Left lung (tissue), 4 donors: ENCODE measurements at regions not wholly inside any gene's neighbourhood (a gene's known extent, or its start where the extent isn't known, plus 50 kb on each side); places are given as distances from the start of the nearest gene placed in this dataset.

Experiments
- ATAC-seq: fragments of 200-7000 bp; cut with Tn5 transposase; one replicate; pipeline ENCODE4 v1.9.1; 2020; ENCODE audit warnings: moderate library complexity
- DNase-seq, 4 donors: peaks; one replicate each; pipeline ENCODE4 v3.0.0-alpha.2; 2013 to 2020
- H3K27ac ChIP-seq, 2 donors: fragments of 200-600 bp; sonication (generic) in 1 of 2; one replicate each; pipeline versions ENCODE4 v1.5.0 to v1.8.0; 2020 to 2021
- H3K27me3 ChIP-seq, 2 donors: fragments of 200-600 bp; sonication (generic) in 1 of 2; one replicate each; pipeline versions ENCODE4 v1.5.0 to v1.8.0; 2020 to 2021
- H3K36me3 ChIP-seq, 2 donors: fragments of 200-600 bp; sonication (generic) in 1 of 2; one replicate each; pipeline versions ENCODE4 v1.5.0 to v1.8.0; 2020 to 2021
- H3K4me1 ChIP-seq, 2 donors: fragments of 200-600 bp; one replicate each; pipeline ENCODE4 v1.8.0; 2021
- H3K4me3 ChIP-seq, 2 donors: fragments of 200-600 bp; sonication (generic) in 1 of 2; one replicate each; pipeline versions ENCODE4 v1.5.0 to v1.8.0; 2020 to 2021; ENCODE audit warnings: mild to moderate bottlenecking in 1 of 2
- H3K9me3 ChIP-seq, 2 donors: fragments of 200-600 bp; sonication (generic) in 1 of 2; one replicate each; pipeline versions ENCODE4 v1.5.0 to v1.8.0; 2020 to 2021
- intact Hi-C, 2 donors: fragments of 100-400 bp; cut with DNase I; formaldehyde crosslinking; loops; one replicate each; pipeline versions ENCODE4 v1.11.2 to v1.14.2; 2022
- TF ChIP-seq, protein P1 (sequence below), 2 donors: fragments of 200-600 bp; sonication (generic) in 1 of 2; IDR thresholded peaks; one replicate each; pipeline versions ENCODE4 v1.5.0 to v1.8.0; 2021; ENCODE audit warnings: antibody characterized with exemption in 2 of 2
- donor health status: DM: no; HTN: yes; CAD: no.
- donor health status: DM: no; HTN: no; CAD: no.

DNA sequence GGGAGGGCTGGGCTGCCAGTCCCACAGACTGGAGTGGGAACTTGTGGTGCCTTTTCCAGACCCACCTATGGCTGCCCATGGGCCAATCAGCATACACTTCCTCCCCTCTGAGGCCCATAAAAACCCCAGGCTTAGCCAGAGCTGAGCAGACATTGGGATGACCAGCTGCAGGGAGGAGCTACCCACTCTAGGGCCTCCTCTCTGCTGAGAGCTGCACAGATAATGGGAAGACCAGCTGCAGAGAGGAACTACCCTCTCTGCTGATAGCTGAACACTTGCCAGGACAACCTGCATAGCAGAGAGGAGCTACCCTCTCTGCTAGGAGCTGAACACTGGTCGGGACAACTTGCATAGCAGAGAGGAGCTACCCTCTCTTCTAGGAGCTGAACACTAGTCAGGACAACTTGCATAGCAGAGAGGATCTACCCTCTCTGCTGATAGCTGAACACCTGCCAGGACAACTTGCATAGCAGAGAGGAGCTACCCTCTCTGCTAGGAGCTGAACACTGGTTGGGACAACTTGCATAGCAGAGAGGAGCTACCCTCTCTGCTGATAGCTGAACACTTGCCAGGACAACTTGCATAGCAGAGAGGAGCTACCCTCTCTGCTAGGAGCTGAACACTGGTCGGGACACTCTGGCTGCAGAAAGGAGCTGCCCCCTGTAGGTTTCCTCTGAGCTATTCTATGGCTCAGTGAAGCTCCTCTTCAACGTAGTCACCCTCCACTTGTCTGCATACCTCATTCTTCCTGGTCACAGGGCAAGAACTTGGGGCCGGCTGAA lies 88.3 kb upstream of the CACUL1 start:
- intact Hi-C loops, result no loop called here
- Histone ChIP-seq H3K4me1 (no peaks in the 10 kb centered on the region), H3K9me3 (no peaks in the 10 kb centered on the region), H3K27me3 (no peaks in the 10 kb centered on the region), H3K4me3 (no peak overlapping the region), H3K27ac (no peak overlapping the region), H3K36me3 (no peaks in the 10 kb centered on the region)
- ATAC-seq, result no peak
- DNase-seq, result no peak
- TF ChIP-seq, protein P1, sequence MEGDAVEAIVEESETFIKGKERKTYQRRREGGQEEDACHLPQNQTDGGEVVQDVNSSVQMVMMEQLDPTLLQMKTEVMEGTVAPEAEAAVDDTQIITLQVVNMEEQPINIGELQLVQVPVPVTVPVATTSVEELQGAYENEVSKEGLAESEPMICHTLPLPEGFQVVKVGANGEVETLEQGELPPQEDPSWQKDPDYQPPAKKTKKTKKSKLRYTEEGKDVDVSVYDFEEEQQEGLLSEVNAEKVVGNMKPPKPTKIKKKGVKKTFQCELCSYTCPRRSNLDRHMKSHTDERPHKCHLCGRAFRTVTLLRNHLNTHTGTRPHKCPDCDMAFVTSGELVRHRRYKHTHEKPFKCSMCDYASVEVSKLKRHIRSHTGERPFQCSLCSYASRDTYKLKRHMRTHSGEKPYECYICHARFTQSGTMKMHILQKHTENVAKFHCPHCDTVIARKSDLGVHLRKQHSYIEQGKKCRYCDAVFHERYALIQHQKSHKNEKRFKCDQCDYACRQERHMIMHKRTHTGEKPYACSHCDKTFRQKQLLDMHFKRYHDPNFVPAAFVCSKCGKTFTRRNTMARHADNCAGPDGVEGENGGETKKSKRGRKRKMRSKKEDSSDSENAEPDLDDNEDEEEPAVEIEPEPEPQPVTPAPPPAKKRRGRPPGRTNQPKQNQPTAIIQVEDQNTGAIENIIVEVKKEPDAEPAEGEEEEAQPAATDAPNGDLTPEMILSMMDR (IDR thresholded peaks at IDR 0.05), result no peak

DNA sequence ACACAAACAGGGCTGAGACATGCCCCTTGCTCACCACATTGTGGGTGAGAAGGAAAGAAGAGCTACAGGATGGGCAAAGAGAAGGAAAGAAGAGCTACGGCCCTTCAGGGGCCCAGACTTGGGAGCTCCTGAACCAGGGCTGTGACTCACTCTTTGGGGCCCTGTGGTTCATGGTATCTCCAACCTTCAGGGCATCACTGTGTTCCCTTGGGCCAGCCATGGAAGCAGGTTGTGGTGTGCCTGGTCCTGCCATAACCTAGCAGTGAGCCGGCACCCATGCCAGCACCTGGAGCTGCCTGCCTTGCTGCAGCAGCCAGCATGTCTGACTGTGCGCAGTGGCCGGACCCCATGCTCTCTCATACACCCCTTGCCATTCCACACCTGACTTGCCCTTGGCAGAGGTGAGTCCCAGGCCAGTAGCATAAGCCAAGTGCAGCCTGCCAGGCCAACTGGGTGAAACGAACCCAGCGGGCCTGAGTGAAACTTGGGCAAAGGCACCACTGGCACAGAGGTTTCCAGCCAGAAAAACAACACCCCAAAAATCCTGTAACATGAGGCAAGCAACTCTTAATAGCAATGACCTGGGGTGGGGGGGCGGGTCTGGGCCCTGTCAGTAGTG lies 89.0 kb upstream of the CACUL1 start:
- no peak for ATAC-seq
- no peaks in the 10 kb centered on the region for H3K27me3 ChIP-seq
- no peak overlapping the region for H3K4me3 ChIP-seq
- H3K9me3 ChIP-seq, result no peaks in the 10 kb centered on the region
- TF ChIP-seq, protein P1 (IDR thresholded peaks at IDR 0.05), result no peak
- intact Hi-C loops, result no loop called here
- no peaks in the 10 kb centered on the region for H3K4me1 ChIP-seq
- no peaks in the 10 kb centered on the region for H3K36me3 ChIP-seq
- no peak overlapping the region for H3K27ac ChIP-seq
- DNase-seq, result no peak

DNA sequence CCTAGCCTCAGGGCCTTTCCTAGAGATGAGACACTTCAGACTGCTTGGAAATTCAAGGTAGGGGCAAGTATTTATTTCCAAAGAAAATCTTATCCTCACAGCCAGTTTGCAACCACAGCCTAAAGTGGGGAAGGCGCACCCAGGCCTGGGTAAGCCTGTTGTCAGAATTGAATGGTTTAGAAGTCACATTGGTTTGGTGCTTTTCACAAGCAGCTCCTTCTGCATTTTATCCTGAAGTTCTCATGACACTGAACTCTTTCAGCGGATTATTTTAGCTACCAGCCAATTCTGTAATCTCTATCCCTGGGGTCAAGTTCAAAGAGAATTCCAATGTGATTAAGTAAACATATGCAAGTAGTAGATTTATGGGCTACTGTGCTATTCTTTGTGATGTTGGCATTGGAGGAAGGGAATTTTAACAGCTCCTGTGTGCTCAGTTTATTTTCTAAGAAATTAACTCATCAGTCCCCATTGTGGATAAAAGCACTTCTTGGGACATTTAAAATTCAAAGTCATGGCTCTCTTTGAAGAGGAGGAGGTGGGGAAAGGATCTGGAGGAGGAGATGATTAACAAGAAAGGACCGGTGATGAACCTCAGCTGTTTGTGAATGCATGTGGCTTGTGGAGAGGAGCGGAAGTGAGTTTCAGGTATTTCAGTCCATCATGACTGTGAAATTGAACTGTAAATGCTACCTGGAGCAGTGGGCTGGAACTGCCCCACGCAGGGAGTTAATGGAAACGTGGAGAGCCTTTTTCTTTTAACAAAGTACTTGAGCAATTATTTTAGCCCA lies 90.2 kb upstream of the CACUL1 start:
- intact Hi-C loops, result no loop called here
- ATAC-seq (no peak), DNase-seq (no peak)
- H3K9me3 ChIP-seq, result no peaks in the 10 kb centered on the region
- TF ChIP-seq, protein P1 (IDR thresholded peaks at IDR 0.05), result no peak
- H3K36me3 ChIP-seq, result no peaks in the 10 kb centered on the region
- H3K27me3 ChIP-seq, result no peaks in the 10 kb centered on the region
- H3K27ac ChIP-seq, result no peak overlapping the region
- H3K4me3 ChIP-seq, result no peak overlapping the region
- H3K4me1 ChIP-seq, result no peaks in the 10 kb centered on the region

DNA sequence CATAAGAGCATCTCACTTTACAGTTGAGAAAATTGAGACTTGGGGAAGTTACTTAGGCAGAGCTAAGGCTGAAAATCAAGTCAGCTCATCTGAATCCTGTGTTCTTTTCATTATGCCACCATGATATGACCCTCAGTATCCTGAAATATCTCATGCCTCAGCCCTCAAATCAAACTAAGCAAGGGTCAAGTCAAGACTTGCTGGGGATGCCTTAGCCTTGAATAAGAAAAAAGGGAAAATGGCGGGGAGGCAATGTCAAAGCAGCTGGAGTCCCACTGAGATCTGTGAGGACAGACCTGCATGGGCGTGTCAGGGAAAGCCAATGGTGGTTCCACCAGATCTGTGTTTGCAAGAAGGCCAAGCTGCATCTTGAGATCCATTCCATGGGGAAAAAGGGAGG lies 91.0 kb upstream of the CACUL1 start:
- TF ChIP-seq, protein P1 (IDR thresholded peaks at IDR 0.05), result no peak

More for the DNA sequence above, 91.0 kb upstream of the CACUL1 start:
- intact Hi-C loops, result no loop called here
- Histone ChIP-seq H3K27me3 (no peaks in the 10 kb centered on the region), H3K4me1 (no peaks in the 10 kb centered on the region), H3K9me3 (no peaks in the 10 kb centered on the region), H3K27ac (no peak overlapping the region), H3K36me3 (no peaks in the 10 kb centered on the region), H3K4me3 (no peak overlapping the region)
- no peak for ATAC-seq
- DNase-seq, result no peak
